GM21390 (cell line): ENCODE measurements at regions not wholly inside any gene's neighbourhood (a gene's known extent, or its start where the extent isn't known, plus 50 kb on each side); places are given as distances from the start of the nearest gene placed in this dataset.
"Not testable (repeated sequence)": the region's sequence is repeated elsewhere in the genome, so short reads cannot be mapped to it uniquely, and the experiment has no call there.

Source experiments
- ATAC-seq: cut with Tn5 transposase; IDR thresholded peaks from one replicate; pipeline ENCODE4 v1.9.1; 2021; ENCODE audit not compliant: unreplicated experiment

DNA sequence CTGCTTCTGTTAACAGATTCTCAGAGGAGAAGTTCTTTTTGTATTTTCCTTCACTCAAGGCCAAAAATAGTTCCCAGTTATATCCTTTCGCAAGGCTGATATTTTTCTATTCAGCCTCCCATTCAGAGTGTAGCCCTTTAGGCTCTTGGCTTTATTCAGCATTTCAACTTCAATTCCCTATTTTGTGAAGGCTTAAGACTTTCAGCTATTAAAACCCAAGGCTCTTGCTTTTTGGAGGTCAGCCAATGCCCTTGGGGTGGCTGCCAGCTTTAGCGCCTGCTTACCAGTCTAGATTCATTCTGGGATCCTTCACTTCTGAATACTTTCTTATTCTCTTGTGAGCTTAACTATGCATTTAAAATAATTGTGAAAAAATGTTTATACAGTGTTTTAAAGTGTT is 57.3 kb upstream of the ADGRA3 start:
- ATAC-seq = no peak

GRCh38 chr4:22573641-22574040 is 57.8 kb upstream of the ADGRA3 start:
- ATAC-seq = no peak

DNA sequence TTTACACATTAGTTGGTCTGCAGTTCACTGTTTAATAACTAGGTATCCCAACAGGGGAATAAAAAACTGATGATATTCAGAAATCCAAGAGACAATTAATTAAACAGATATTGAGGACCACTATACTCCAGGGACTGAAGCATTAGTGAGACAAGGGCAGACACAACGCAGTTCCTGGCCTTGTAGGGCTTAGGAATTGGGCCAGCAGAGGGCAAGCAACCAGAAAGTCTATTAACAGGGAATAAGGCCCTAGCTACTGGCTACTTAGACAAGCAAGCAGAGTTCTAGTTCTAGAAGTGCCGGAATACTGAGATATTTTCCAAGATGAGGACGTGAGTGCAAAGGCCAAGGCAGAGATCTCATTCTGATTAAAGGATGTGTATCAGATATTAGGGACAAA is 58.6 kb upstream of the ADGRA3 start:
- no peak for ATAC-seq

GRCh38 chr4:22574880-22575279 is 59.0 kb upstream of the ADGRA3 start:
- no peak for ATAC-seq

DNA sequence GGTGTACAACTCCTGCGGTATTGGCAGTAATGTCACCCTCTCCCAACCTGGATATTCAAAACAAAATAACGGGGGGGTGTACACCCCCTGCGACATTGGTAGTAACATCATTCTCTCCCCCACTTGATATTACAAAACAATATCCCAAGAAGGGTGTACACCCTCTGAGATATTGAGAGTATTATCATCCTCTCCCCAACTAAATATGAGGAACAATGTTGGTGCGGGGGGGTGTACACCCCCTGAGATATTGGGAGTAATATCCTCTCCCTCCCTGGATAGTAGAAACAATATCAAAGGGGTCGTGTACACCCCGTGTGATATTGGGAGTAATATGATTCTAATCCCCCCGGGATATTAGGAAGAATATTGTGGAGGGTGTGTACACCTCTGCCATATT is 71.4 kb upstream of the ADGRA3 start:
- ATAC-seq = no peak

- no peak for ATAC-seq
These were observed 78.1 kb upstream of the ADGRA3 start for GRCh38 chr4:22593933-22594332.

DNA sequence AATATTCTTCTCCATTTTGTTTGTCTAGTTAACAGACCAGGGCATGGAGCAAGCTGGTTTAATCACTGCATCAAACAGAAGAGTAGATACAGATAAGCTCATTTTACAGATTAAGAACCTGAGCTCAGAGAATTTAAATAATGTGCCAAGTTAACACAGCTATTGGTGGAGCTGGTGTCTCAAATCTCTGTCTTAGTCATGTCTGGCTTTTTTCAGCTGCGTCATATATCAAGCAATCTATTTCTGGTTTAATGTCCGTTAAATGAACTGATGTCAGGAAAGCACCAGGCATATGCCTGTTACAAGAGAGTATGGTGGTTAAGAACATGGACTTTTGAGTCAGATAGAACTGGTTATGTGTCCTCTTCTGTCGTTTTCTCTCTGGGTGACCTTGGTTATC is 79.8 kb upstream of the ADGRA3 start:
- peak; percentile 55 for ATAC-seq

DNA sequence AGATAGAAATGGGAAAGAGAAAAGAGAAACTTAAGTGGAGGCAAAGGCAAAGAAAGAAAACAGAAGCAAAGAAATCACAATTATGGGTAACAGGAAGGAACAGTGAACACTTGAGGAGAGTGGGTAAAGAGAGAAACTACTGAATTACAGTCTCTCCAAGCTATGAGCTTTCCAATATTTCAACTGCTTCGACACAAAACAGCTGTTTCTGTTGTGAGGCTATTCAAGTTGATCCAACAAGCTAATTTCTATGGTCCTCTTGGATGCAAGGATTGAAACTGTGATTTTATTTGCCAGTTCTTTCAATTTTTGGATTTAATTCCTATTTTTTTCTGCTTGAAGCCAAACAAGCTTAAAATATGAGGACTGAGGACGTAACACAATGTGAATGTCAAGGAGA is 80.5 kb upstream of the ADGRA3 start:
- ATAC-seq = no peak

- ATAC-seq = no peak
These were observed 81.6 kb upstream of the ADGRA3 start for GRCh38 chr4:22597471-22597870.

DNA sequence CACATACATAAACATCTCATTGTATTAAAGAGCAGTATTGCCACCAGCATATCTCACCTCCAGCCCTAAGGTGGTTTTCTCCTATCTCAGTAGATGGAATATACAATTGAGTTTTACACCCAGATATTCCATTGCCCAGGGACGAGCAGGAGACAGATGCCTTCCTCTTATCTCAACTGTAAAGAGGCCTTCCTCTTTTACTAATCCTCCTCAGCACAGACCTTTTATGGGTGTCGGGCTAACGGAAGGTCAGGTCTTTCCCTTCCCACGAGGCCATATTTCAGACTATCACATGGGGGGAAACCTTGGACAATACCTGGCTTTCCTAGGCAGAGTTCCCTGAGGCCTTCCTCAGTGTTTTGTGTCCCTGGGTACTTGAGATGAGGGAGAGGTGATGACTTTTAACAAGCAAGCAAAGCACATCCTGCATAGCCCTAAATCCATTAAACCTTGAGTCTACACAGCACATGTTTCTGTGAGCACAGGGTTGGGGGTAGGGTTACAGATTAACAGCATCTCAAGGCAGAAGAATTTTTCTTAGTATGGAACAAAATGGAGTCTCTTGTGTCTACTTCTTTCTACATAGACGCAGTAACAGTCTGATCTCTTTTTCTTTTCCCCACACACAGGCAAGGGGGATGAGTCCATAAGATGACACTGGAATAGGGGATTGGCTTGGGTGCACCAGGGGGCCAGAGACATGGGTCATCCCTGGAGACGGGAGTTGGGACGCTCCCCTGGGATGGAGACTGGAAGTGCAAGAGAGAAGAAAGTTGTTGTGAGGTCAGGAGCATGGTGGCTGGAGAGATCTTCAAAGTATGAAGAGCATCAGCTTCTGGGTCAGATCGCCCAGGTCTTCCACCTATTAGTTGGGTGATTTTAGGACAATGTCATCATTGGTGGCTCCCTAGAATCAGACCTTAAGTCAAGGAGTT is 82.5 kb upstream of the ADGRA3 start:
- not testable (repeated sequence) for ATAC-seq

DNA sequence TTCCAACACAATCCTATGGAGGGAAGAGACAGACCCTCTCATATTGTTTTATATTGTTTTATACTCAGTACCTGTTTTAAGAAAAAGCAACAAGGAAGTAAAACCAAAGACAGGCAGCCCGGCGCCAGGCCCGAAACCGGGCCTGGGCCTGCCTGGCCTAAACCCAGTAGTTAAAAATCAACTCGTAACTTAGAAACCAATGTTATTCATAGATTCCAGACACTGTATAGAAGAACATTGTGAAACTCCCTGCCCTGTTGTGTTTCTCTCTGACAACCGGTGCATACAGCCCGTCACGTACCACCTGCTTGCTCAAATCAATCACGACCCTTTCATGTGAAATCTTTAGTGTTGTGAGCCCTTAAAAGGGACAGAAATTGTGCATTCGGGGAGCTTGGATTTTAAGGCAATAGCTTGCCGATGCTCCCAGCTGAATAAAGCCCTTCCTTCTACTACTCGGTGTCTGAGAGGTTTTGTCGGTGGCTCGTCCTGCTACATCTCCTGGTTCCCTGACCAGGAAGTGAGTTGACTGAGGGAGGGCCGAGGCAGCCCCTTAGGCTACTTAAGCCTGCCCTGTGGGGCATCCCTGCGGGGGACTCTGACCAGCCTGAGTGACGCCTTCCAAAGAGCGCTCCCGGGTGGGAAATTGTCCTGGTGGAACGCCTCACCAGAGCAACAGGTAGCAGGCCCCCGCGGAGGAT is 83.5 kb upstream of the ADGRA3 start:
- not testable (repeated sequence) for ATAC-seq

DNA sequence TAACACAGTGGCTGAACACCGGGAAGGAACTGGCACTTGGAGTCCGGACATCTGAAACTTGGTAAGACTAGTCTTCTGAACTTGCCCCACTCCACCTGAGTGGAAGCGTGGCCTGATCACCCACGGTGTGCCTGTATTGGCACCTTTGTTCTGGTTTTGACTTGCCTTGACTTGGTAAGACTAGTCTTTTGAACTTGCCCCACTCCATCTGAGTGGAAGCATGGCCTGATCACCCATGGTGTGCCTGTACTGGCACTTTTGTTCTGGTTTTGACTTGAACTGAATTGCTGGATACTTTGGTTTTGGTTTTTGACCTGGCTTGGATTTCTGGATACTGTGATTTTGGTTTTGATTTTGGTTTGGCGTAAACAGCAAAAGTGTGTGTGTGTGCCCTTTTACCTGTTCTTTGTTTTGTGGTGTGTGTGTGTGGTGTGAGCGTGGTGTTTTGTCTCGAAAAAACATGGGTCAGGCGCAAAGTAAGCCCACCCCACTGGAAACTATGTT is 84.1 kb upstream of the ADGRA3 start:
- not testable (repeated sequence) for ATAC-seq

GRCh38 chr4:22601638-22602037 is 85.8 kb upstream of the ADGRA3 start:
- ATAC-seq = not testable (repeated sequence)

DNA sequence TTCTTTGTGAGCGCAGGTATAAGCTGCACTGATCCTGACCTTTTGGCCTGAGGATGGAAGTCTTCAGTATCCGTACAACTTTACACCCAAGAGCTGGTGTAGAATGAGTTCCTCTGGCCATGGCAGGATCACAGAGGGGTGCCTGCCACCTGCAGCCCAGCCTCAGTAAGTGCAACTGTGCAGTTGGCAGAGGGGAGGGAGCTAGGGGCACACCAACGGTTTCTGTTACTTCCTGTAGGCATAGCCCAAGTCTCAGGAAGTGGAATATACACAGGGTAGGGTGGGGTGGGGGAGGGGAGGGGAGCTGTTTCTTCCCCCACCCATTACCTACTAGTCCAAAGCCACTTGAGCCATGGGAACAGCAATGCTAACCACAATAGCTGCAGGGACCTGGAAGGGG is 85.4 kb upstream of the GBA3 start:
- ATAC-seq = no peak

- not testable (repeated sequence) for ATAC-seq
These were observed 82.7 kb upstream of the GBA3 start for GRCh38 chr4:22609951-22610525.

DNA sequence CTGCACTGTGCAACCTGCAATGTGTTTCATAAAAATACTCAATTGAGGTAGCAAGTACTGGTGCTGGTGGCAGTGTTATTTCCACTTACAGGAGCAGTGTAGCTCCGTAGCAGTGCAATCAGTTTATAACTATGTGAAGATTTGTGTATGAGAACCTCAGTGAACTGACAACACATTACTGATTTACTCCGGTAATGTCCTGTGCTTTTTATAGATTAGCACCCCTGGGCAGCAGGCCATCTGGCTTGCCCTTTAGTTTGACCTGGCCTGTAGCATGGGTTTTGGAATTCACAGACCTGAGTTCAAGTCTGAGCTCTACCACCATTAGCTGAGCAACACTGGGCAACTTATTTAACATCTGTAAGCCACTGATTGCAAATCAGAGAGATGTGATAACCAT is 78.6 kb upstream of the GBA3 start:
- no peak for ATAC-seq

DNA sequence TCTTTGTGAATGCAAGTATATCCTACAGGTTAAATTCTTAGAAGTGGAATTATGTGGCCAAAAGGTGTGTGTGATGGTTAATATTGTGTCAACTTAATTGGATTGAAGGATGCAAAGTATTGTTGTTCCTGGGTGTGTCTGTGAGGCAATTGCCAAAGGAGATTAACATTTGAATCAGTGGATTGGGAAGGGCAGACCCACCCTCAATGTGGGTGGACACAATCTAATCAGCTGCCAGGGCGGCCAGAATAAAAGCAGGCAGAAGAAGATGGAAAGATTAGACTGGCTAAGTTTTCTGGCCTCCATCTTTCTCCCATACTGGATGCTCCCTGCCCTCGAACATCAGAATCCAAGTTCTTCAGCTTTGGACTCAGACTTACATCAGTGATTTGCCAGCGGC is 76.2 kb upstream of the GBA3 start:
- ATAC-seq = no peak

GRCh38 chr4:22620144-22620543 is 72.6 kb upstream of the GBA3 start:
- not testable (repeated sequence) for ATAC-seq

DNA sequence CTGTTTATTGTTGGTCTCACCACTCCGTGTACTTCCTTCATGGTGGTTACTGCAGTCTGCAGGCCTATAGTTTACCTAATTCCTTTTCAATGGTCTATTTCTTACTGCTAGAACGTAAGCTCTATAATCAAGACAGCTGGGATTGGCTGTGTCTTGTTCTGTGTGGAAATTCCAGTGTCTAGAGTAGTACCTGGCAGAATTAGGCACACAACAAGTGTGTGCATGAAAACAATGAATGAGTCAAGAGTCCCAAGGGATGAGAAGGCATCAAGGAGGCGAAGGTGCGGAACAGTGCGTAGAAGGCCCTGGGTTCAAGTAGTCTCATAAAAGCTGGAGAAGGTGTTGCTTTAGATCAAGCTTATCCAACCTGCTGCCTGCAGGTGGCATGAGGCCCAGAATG is 70.8 kb upstream of the GBA3 start:
- not testable (repeated sequence) for ATAC-seq

GRCh38 chr4:22624002-22624401 is 68.7 kb upstream of the GBA3 start:
- ATAC-seq = not testable (repeated sequence)

- ATAC-seq = no peak
These were observed 67.4 kb upstream of the GBA3 start for GRCh38 chr4:22625311-22625710.

DNA sequence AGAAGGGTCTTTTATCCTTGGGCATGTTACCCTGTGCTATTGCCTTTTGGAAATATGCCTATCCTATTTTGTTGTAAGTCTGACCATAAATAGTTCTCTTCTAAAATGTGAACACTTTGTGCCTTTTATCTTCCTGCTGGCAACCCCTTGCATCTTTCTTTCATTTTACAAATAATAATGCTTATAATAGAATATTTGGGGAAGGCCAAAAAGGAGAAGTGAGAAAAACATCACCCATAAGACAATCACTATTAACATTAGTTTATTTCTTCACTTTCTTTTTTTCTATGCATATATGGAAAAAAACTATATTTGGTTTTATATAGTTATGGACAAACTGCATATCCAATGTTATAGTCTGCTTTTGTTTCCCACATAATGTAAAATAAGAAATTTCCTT is 64.9 kb upstream of the GBA3 start:
- ATAC-seq = not testable (repeated sequence)
